Inflammatory macrophage treated with lipopolysaccharide for 1 hour (primary cell): ENCODE measurements at regions not wholly inside any gene's neighbourhood (a gene's known extent, or its start where the extent isn't known, plus 50 kb on each side); places are given as distances from the start of the nearest gene placed in this dataset.
A peak's percentile ranks its signal among the peaks of the same experiment; 100 is the strongest.
"Not testable (repeated sequence)": the region's sequence is repeated elsewhere in the genome, so short reads cannot be mapped to it uniquely, and the experiment has no call there.

Experiments
- DNase-seq, 2 donors: peaks; one replicate each; pipeline ENCODE4 v3.0.0-alpha.2; 2020 to 2022

DNA sequence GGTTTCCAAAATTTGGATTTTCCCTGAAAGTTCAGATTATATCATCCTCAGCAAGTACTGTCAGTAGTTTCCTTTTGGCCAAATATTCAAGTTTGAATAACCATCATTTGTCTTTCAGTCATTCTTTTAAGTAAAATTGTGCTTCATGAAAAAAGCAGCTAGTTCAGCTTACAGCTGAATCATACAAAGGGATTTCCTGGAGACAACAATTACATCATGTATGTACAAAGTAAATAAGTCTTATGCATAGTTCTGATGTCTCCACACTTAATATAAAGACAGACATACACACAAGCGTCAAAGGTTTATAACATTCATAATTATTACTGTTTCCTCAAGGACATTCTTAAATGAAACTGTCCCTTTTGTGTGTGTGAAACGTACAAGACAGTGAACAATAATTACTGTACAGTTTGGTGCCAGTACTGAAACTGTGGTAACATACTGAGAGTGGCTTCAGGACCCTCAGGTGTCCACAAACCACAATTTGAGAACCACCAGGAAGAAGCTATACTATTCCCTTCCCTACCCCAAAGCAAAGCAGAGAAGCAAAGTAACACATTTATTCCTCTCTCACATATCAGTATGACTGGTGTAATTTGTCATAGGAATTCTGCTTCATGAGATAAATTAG, 746.6 kb downstream of the TAF11L14 start:
- no peak for DNase-seq

- DNase-seq: peak; percentile 7 to 79
Measured at GRCh38 chr5:18393565-18394442, 759.5 kb downstream of the TAF11L14 start.

- no peak for DNase-seq
Measured at GRCh38 chr5:18394443-18394804, 760.2 kb downstream of the TAF11L14 start.

- no peak for DNase-seq
Measured at GRCh38 chr5:18395126-18396110, 761.2 kb downstream of the TAF11L14 start.

- no peak for DNase-seq
Measured at GRCh38 chr5:18397371-18397770, 763.1 kb downstream of the TAF11L14 start.

- no peak for DNase-seq
Measured at GRCh38 chr5:18397891-18398290, 763.6 kb downstream of the TAF11L14 start.

- not testable (repeated sequence) for DNase-seq
Measured at GRCh38 chr5:18399461-18400327, 765.4 kb downstream of the TAF11L14 start.

- DNase-seq: no peak
Measured at GRCh38 chr5:18403141-18403540, 768.9 kb downstream of the TAF11L14 start.

- no peak for DNase-seq
Measured at GRCh38 chr5:18403941-18404438, 769.7 kb downstream of the TAF11L14 start.

DNA sequence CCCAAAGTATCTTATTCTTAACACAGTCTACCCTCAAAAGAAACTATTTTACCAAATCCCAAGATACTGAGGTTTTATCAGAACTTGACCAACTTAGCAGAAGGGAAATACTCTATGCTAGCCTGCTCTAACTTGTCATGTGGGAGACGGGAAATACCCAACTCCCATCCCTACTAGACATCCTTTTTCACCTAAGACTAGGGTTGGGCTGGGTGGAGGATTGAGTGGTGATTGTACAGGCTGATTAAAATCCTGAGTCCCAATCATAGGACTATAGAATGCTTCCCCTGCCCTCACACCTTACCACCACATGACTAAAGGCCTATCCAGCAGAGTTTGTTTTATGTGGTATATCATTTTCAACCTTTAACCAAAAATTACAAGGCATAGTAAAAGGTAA, 786.5 kb downstream of the TAF11L14 start:
- DNase-seq: no peak

- no peak for DNase-seq
Measured at GRCh38 chr5:18433336-18433735, 799.1 kb downstream of the TAF11L14 start.

DNA sequence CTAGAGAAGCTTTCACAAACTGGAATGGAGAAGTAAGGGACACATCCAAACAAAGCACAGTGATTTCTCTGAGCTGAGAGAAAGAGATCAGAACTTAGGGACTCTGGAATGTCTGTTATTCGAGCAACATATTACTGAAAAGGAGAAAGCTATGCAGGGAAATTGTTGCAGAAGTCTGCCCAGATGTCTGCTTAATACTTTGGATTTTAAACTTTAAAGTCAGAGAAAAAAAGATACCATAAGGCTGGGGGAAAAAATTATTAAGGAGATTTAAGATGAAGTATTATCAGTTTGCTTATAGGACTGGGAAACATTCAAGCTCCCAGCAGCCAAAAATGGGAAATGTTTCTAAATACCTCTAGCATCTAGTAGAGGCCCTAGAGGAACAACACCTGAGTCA, 803.9 kb downstream of the TAF11L14 start:
- no peak for DNase-seq

- no peak for DNase-seq
Measured at GRCh38 chr5:18455521-18455920, 821.3 kb downstream of the TAF11L14 start.

GRCh38 chr5:18457255-18457654, 823.0 kb downstream of the TAF11L14 start:
- DNase-seq: no peak

- no peak for DNase-seq
Measured at GRCh38 chr5:18461766-18462165, 827.5 kb downstream of the TAF11L14 start.

- peak; percentile 28 to 82 for DNase-seq
Measured at GRCh38 chr5:18465833-18466681, 831.8 kb downstream of the TAF11L14 start.

DNA sequence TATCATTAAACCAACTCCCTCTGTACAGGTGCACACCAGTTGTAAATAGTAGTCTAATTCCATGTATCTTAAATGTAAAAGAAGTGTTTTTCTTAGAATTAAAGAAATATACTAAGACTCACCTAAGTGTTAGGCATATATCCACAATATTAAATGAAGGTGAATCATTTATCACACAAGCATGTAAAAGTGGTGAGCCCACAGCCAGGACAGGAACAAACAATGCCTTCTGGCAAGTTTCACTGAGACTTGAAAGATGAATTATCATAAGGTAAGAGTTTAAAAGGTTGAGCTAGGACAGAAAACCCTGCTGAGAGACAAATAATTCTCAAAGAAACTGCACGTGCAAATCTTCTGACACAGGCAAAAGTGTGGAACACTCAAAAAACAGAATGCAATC, 832.5 kb downstream of the TAF11L14 start:
- DNase-seq: no peak

- DNase-seq: not testable (repeated sequence)
Measured at GRCh38 chr5:18471791-18472190, 837.5 kb downstream of the TAF11L14 start.

GRCh38 chr5:18483451-18483850, 849.2 kb downstream of the TAF11L14 start:
- DNase-seq: no peak

GRCh38 chr5:18487928-18488480, 853.7 kb downstream of the TAF11L14 start:
- DNase-seq: no peak

DNA sequence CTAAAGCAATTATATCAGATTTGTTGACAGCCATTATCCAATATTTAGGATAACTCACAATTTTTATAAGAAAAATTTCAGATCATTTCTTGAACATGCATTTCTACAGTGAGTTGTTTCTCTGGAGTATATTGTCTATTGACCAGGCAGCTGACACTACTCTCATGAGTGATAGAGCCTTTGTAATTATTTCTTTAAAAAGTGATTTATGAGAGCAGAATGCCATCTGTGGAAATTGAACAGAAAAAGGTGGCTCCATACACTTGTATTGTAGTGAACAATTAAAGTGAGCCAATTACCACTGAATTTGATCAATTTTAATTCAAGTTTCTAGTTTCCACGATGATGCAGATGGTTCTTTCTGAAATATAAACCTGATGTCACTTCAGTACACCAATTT, 855.4 kb downstream of the TAF11L14 start:
- no peak for DNase-seq
